ENCODE measurements at regions not wholly inside any gene's neighbourhood (a gene's known extent, or its start where the extent isn't known, plus 50 kb on each side); places are given as distances from the start of the nearest gene placed in this dataset.

DNA sequence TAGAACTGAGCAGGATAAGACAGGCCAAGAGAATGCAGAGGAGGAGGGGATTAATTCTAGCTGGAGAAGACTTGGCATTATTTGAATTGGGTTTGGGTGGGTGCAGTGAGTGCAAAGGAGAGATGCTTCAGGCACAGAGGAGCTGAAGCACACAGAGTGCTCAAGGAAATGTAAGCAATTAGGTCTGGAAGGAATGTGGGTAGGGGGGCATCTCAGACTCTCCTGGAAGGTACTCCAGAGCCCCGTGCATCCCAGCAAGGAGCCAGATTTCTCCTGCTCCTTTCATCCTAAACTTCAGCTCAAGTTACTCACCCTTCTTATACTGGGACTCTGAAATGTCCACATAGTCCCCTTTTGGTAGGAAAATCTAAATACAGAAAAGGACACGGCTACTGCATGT lies 143.6 kb upstream of the PFN2 start:
- TF ChIP-seq EZH2 (IDR thresholded peaks at IDR 0.05; ENCODE audit: borderline replicate concordance, control insufficient read depth, low read depth, low read length): no peak
- TF ChIP-seq CHD4 (IDR thresholded peaks at IDR 0.05): no peak
- TF ChIP-seq, protein P1, sequence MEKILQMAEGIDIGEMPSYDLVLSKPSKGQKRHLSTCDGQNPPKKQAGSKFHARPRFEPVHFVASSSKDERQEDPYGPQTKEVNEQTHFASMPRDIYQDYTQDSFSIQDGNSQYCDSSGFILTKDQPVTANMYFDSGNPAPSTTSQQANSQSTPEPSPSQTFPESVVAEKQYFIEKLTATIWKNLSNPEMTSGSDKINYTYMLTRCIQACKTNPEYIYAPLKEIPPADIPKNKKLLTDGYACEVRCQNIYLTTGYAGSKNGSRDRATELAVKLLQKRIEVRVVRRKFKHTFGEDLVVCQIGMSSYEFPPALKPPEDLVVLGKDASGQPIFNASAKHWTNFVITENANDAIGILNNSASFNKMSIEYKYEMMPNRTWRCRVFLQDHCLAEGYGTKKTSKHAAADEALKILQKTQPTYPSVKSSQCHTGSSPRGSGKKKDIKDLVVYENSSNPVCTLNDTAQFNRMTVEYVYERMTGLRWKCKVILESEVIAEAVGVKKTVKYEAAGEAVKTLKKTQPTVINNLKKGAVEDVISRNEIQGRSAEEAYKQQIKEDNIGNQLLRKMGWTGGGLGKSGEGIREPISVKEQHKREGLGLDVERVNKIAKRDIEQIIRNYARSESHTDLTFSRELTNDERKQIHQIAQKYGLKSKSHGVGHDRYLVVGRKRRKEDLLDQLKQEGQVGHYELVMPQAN (conservative IDR thresholded peaks at IDR 0.05): no peak
- TF ChIP-seq, protein P2, sequence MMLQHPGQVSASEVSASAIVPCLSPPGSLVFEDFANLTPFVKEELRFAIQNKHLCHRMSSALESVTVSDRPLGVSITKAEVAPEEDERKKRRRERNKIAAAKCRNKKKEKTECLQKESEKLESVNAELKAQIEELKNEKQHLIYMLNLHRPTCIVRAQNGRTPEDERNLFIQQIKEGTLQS (IDR thresholded peaks at IDR 0.05; ENCODE audit: borderline replicate concordance, extremely low read depth, low read depth, low read length): no peak
- TF ChIP-seq POLR2A (IDR thresholded peaks at IDR 0.05; ENCODE audit: low read depth, low read length): no peak
- TF ChIP-seq, protein P3, sequence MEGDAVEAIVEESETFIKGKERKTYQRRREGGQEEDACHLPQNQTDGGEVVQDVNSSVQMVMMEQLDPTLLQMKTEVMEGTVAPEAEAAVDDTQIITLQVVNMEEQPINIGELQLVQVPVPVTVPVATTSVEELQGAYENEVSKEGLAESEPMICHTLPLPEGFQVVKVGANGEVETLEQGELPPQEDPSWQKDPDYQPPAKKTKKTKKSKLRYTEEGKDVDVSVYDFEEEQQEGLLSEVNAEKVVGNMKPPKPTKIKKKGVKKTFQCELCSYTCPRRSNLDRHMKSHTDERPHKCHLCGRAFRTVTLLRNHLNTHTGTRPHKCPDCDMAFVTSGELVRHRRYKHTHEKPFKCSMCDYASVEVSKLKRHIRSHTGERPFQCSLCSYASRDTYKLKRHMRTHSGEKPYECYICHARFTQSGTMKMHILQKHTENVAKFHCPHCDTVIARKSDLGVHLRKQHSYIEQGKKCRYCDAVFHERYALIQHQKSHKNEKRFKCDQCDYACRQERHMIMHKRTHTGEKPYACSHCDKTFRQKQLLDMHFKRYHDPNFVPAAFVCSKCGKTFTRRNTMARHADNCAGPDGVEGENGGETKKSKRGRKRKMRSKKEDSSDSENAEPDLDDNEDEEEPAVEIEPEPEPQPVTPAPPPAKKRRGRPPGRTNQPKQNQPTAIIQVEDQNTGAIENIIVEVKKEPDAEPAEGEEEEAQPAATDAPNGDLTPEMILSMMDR (IDR thresholded peaks at IDR 0.05 in 2 of 3, conservative IDR thresholded peaks at IDR 0.05 in 1 of 3; ENCODE audit: control insufficient read depth in 2 of 3, extremely low read depth in 1 of 3, insufficient read depth in 1 of 3, low read depth in 3 of 3, low read length in 3 of 3): no peak
